Calu3 (cell line): ENCODE measurements at regions not wholly inside any gene's neighbourhood (a gene's known extent, or its start where the extent isn't known, plus 50 kb on each side); places are given as distances from the start of the nearest gene placed in this dataset.

Source experiments
- BruUV-seq: library from RNA; stranded (reverse); fragments of 400-500 nt; replicated peaks from 2 replicates; lab custom pipeline; 2021; lab: Mats Ljungman, UMichigan
- CTCF ChIA-PET: fragments of 300-600 bp; sonication (Branson Sonifier 250); formaldehyde crosslinking; loops from one replicate; lab custom pipeline; 2022; ENCODE audit warnings: antibody characterized with exemption; lab: Charles Lee
- DNase-seq: peaks from one replicate; pipeline ENCODE4 v3.0.0; 2022
- H3K27ac Mint-ChIP-seq: one replicate; pipeline ENCODE4 v1.8.0; 2022; ENCODE audit warnings: mixed read lengths; ENCODE audit not compliant: unreplicated experiment
- H3K27me3 Mint-ChIP-seq: one replicate; pipeline ENCODE4 v1.8.0; 2022; ENCODE audit warnings: mixed read lengths; ENCODE audit not compliant: unreplicated experiment
- H3K36me3 Mint-ChIP-seq: one replicate; pipeline ENCODE4 v1.8.0; 2022; ENCODE audit warnings: mild to moderate bottlenecking, moderate library complexity, mixed read lengths; ENCODE audit not compliant: insufficient read depth, unreplicated experiment
- H3K4me1 Mint-ChIP-seq: one replicate; pipeline ENCODE4 v1.8.0; 2022; ENCODE audit warnings: mild to moderate bottlenecking, low read depth, mixed read lengths; ENCODE audit not compliant: unreplicated experiment
- H3K4me3 Mint-ChIP-seq: one replicate; pipeline ENCODE4 v1.8.0; 2022; ENCODE audit warnings: mild to moderate bottlenecking, low read depth, moderate library complexity, mixed read lengths; ENCODE audit not compliant: unreplicated experiment
- H3K9me3 Mint-ChIP-seq: one replicate; pipeline ENCODE4 v1.8.0; 2022; ENCODE audit warnings: low read depth, mixed read lengths; ENCODE audit not compliant: unreplicated experiment
- intact Hi-C: fragments of 100-400 bp; cut with micrococcal nuclease; formaldehyde crosslinking; loops from one replicate; pipeline ENCODE4 v1.10.0; 2022; ENCODE audit not compliant: unreplicated experiment
- TF ChIP-seq, protein P1 (sequence below): fragments of 200-600 bp; IDR thresholded peaks from one replicate; pipeline ENCODE4 v1.8.0; 2022; ENCODE audit warnings: antibody characterized with exemption; ENCODE audit not compliant: unreplicated experiment

DNA sequence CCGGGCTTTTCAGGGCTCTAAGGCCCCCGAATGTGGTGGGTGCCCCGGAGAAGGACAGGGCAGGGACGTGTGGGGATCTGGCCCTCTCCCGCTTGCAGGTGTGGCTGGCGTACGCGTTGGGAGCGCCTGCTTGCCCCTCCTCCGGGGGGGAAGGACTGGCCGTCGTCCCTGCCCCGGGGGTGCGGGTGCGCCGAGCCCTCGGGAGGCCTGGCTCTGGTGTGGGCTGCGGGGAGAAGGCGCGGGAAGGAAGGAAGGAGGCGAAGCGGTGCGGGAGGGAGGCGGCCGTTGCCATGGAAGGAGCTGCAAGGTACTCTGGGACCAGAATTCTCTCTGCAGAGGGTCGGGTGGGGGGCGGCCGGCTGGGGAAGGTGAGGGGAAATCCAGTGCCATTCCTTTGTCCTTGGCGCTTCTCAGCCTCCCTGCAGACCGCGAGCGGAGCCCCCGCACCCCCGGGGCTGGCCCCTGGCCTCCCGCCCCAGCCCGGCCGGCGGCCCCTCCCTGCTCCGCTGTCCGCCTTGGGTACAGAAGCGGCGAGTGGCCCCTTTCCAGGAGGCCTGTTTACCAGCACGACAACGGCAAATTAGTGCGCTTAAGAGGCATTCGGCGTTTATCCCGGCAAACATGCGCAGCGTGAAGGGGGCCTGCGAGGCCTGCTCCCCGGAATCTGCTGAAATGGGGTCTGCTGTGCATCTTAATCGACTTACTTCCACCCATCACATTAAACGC lies 67.1 kb upstream of the UNC5A start:
- intact Hi-C loops = no loop called here
- Mint-ChIP-seq H3K27ac (no peak overlapping the region), H3K9me3 (no peaks in the 10 kb centered on the region), H3K4me3 (peak overlapping the region; percentile 49), H3K27me3 (peaks cover 100% of the 10 kb centered on the region), H3K36me3 (no peaks in the 10 kb centered on the region), H3K4me1 (no peaks in the 10 kb centered on the region)
- CTCF ChIA-PET = interaction anchor here (0.6 to 2.8 kb wide), 5 partner anchors 9 to 137 kb away, joined by 3 to 18 read pairs (median 4); no protein-coding TSS in a partner anchor
- DNase-seq = peak; percentile 30
- TF ChIP-seq, protein P1, sequence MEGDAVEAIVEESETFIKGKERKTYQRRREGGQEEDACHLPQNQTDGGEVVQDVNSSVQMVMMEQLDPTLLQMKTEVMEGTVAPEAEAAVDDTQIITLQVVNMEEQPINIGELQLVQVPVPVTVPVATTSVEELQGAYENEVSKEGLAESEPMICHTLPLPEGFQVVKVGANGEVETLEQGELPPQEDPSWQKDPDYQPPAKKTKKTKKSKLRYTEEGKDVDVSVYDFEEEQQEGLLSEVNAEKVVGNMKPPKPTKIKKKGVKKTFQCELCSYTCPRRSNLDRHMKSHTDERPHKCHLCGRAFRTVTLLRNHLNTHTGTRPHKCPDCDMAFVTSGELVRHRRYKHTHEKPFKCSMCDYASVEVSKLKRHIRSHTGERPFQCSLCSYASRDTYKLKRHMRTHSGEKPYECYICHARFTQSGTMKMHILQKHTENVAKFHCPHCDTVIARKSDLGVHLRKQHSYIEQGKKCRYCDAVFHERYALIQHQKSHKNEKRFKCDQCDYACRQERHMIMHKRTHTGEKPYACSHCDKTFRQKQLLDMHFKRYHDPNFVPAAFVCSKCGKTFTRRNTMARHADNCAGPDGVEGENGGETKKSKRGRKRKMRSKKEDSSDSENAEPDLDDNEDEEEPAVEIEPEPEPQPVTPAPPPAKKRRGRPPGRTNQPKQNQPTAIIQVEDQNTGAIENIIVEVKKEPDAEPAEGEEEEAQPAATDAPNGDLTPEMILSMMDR = no peak
- BruUV-seq = no TSS peak

DNA sequence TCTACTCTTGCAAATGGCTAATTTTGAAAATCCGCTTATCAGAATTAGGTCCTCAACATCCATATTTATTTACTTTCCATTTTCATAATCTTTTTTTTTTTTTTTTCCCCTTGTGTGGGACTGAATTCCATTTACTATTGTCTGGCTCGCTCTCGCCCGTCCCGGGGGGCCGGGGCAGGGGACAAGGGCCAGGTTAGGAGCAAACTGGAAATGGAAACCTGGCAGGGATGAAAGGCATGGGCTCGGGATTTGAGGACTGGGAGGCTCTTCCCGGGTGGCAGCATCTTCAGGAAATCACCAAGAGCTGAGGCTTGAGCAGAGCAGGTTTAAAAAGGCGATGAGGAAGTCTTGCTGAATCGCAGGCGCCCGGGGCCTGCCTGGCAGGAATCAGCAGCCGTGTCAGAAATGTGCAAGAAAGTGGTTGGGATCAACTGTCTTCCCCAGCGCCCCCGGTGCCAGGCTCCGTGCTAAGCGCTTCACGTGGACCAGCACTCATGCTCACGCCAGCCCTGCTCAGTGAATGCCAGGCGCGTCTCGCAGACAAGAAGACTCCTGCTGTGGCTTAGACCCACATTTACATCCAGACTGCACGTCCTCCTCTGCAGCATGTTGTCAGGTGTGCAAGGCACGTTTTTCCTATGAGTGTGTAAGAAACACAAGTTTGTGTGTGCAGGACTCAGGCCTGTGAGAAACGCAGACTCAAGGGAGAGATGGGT lies 66.3 kb upstream of the UNC5A start:
- intact Hi-C loops = loop anchor here (2.0 kb wide), 1 partner anchor 83 kb away; no protein-coding TSS in a partner anchor
- no peak for DNase-seq
- Mint-ChIP-seq H3K4me1 (no peaks in the 10 kb centered on the region), H3K27me3 (peaks cover 100% of the 10 kb centered on the region), H3K9me3 (no peaks in the 10 kb centered on the region), H3K27ac (no peak overlapping the region), H3K4me3 (peak overlapping the region; percentile 49), H3K36me3 (no peaks in the 10 kb centered on the region)
- BruUV-seq = no TSS peak
- TF ChIP-seq, protein P1 = no peak
- CTCF ChIA-PET = interaction anchor here (0.6 to 2.8 kb wide), 6 partner anchors 9 to 845 kb away, joined by 3 to 18 read pairs (median 4); no protein-coding TSS in a partner anchor

- Mint-ChIP-seq H3K27me3 (peaks cover 100% of the 10 kb centered on the region), H3K9me3 (no peaks in the 10 kb centered on the region), H3K36me3 (no peaks in the 10 kb centered on the region), H3K4me3 (no peak overlapping the region), H3K27ac (no peak overlapping the region), H3K4me1 (no peaks in the 10 kb centered on the region)
- TF ChIP-seq, protein P1 = peak; percentile 20
- DNase-seq = no peak
- intact Hi-C loops = loop anchor here (2.0 kb wide), 1 partner anchor 84 kb away; no protein-coding TSS in a partner anchor
- no TSS peak for BruUV-seq
- CTCF ChIA-PET = interaction anchor here (0.6 to 2.8 kb wide), 3 partner anchors 8 to 845 kb away, joined by 3 to 18 read pairs (median 4); no protein-coding TSS in a partner anchor
Observed at GRCh38 chr5:176744584-176744965, 65.8 kb upstream of the UNC5A start.

GRCh38 chr5:176747670-176748072 lies 62.7 kb upstream of the UNC5A start:
- intact Hi-C loops = no loop called here
- no peaks in the 10 kb centered on the region for H3K9me3 Mint-ChIP-seq
- no peaks in the 10 kb centered on the region for H3K4me1 Mint-ChIP-seq
- TF ChIP-seq, protein P1 = no peak
- H3K27ac Mint-ChIP-seq = no peak overlapping the region
- peaks cover 100% of the 10 kb centered on the region for H3K27me3 Mint-ChIP-seq
- H3K36me3 Mint-ChIP-seq = no peaks in the 10 kb centered on the region
- no TSS peak for BruUV-seq
- no peak for DNase-seq
- H3K4me3 Mint-ChIP-seq = no peak overlapping the region
- CTCF ChIA-PET = no interaction called here
